NCI-H446 treated with DMSO at 0.1 percent for 48 hours (cell line): ENCODE measurements at regions not wholly inside any gene's neighbourhood (a gene's known extent, or its start where the extent isn't known, plus 50 kb on each side); places are given as distances from the start of the nearest gene placed in this dataset.
"Not testable (repeated sequence)": the region's sequence is repeated elsewhere in the genome, so short reads cannot be mapped to it uniquely, and the experiment has no call there.

ENCODE experiments used
- DNase-seq: peaks from one replicate; lab custom pipeline; 2025; lab: John Stamatoyannopoulos, UW

- not testable (repeated sequence) for DNase-seq
Measured at GRCh38 chr4:30148828-30149227, 571.3 kb upstream of the PCDH7 start.

DNA sequence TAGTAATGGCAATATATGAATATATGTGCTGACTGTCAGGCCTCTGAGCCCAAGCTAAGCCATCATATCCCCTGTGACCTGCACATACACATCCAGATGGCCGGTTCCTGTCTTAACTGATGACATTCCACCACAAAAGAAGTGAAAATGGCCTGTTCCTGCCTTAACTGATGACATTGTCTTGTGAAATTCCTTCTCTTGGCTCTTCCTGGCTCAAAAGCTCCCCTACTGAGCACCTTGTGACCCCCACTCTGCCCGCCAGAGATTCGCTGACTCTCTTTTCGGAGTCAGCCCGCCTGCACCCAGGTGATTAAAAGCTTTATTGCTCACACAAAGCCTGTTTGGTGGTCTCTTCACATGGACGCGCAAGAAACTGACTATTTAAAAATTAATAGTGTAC lies 570.6 kb upstream of the PCDH7 start:
- not testable (repeated sequence) for DNase-seq

DNA sequence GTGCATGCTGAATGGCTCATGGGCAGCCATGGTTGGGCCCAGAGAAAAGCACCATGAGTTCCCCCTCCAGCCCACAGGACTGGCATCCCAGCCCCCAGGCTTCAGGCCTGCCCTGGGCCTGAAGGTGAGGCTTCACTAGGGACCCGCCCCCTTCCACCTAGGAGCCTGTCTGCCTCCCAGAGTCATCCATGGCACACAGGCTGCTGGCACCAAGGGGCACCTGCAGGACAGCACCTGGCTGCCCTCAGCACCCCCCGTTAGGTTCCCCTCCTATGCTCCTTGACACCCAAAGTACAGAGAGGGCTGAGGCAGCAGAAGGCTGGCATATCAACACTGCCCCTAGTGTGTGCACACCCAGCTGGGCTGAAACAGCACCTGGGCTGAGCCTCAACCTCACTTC lies 566.7 kb upstream of the PCDH7 start:
- DNase-seq = no peak

DNA sequence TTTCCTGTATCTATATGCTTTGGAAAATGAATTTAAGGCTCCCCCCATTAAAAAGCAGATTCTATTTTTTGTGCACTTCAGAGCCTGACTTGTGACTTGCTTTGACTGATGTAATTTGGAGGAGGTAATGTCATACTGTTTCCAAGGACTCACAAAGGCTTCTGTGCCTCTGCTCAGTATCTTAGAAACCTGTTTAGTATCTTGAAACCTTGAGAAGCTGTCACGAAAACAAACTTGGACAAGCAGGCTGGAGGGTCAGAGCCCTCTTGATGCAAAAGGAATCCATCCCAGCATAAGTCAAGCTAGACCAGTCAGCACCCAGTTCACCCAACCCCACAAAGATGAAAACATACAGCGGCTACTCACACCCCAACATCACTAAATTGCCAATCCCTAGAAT lies 560.0 kb upstream of the PCDH7 start:
- DNase-seq = no peak

- DNase-seq = no peak
Measured at GRCh38 chr4:30172416-30172815, 547.8 kb upstream of the PCDH7 start.

DNA sequence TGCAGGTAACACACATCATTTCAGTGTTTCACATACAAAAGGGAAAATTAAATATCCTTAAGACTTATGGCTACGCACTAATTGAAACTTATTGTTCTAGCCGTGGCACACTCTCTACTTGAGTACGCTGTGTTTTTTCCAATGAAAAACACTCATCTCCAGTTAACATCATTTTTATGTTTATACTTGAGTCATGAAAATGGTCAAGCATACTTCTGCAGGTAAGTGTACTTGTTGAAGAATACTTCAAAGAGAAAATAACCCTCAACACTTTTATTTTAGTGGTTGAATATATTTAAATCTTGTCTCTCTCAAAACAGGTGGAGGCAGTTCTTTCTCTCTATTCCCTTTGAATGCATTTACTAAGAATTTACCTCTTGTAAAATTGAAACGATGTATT lies 538.7 kb upstream of the PCDH7 start:
- no peak for DNase-seq

DNA sequence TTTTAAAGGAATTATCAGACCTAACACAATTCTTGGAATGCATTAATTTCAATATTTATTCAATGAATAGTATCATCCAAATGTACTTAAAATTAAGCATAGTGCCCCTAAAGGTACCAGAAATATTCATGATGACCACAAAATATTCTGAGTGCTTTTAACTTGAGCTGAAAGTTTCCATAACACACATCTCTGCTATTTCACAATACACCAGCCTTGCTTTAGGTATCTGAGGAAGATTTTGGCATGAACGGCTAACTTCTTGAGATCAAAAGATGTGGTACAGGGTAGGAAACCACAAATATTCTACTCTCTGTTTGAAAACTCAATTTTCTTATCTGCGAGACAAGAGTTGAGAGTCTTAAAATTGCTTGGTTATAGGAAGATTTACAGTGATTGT lies 538.3 kb upstream of the PCDH7 start:
- DNase-seq = no peak

GRCh38 chr4:30182786-30183185 lies 537.4 kb upstream of the PCDH7 start:
- DNase-seq = no peak

DNA sequence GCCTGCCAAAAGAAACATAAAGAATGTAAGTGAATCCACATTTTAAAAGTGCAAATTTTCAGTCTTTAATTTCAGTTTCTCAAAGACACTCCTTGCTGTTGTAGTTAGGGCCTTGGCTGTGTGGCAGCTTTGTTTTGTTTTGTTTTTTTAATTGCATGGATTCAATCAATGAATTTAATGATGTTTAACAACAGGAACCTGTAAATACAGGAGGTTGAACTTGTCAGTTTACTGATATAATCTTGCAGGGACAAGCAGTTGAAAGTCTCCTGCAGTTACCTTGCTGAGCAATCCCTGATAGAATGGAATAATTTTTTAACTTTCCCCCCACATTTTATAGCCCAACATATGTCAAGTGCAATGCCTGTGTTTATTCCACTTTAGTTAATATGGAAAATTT lies 528.3 kb upstream of the PCDH7 start:
- DNase-seq = peak; percentile 24

DNA sequence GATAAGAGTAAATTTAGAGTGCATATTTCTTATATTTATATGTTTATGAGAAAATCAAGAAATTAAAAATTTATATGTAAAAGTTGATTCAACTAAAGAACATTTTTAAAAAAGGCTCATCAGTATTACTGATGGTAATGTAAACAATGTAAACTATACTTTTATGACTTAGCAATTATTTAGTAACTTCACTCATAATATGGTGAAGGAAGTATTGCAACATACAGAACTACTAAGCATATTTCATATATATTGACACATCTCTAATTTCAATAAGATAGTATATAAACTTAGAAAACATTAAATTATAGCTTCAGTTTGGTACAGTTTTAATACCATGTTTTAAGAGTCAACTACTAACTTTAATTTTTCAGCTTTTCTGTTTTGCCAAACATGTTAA lies 512.8 kb upstream of the PCDH7 start:
- DNase-seq = no peak

DNA sequence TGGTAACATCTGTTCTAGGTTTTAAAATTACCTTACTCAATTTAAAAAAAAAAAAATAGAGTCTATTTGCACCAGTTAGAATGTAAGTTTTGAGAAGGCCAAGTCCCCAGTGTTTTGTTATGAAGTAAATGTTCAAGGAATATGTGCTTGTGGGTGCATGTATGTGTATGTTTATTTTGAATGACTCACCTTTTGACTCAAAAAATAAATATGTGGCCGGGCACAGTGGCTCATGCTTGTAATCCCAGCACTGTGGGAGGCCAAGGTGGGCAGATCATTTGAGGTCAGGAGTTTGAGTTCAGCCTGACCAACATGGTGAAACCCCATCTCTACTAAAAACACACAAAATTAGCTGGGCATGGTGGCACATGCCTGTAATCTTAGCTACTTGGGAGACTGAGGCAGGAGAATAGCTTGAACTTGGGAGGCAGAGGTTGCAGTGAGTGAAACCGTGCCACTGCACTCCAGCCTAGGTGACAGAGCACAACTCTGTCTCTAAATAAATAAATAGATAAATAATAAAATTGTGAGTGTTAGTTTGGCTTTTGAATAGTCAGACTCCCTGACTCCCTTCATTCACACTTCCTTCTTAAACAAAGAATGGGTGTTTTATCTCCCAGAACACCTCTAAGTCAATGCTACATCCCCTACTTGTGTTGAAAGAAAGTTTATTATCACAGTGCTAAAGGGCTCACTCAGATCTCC lies 511.3 kb upstream of the PCDH7 start:
- DNase-seq = no peak

- DNase-seq = not testable (repeated sequence)
Measured at GRCh38 chr4:30215973-30216372, 504.2 kb upstream of the PCDH7 start.

DNA sequence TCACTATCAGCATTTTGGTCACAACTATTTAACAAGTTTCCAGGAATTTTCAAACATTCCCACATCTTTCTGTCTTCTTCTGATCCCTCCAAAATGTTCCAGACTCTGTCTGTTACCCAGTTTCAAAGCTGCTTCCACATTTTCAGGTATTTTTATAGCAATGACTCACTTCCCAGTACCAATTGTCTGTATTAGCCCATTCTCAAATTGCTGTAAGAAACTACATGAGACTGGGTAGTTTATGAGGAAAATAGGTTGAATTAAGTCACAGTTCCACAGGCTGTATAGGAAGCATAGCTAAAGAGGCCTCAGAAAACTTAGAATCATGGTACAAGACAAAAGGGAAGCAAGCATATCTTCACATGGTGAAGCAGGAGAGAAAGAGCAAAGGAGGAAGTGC lies 475.0 kb upstream of the PCDH7 start:
- DNase-seq = no peak

DNA sequence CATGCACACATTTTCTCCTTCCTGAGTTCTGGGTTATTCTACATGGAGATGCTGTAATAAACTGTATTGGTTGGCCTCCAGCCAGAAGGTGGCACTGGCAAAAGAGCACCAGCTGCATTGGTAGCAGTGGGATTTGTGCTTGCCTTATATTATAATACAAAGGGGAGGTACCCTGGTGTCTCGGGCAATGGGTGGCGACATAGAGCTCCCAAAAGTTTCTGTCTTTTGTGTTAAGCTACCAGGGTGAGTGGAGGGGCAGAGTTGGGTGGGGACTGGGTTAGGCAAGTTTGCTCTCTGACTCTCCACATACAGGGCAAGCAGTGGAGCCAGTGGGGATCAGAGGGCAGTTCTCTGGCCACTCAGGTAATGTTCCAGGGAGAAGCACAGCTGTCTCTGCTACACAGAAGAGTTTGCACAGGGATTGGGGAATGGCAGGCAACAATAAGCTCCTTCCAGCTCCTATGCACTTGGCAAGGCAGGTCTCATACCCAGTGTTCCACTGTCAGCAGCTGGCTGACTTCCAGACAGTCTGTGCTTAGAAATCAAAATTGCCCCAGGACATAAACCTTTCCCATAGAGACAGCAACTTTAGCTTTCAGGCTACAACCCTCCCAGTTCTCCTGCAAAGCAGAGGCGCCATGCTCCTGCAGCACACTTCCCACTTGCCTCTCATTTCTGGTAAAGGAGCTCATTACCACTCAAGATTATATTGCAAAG lies 463.9 kb upstream of the PCDH7 start:
- DNase-seq = peak; percentile 63

DNA sequence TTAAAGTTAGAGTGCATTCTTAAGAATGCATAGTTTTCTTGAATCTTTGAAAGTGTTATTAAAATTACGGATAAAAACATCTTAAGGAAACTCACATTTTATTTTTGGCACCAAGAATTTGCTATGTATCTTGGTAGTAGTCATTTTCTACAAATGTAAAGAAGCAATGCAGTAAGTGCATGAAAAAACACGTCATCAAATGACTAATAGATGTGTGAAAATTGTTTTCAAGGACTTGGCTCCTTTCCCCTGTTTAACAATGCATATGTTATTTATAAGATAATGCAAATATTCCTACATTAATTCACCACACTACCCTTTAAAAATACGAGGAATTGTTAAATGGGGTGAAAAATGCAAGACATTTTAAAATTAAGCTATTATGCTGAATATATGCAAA lies 461.2 kb upstream of the PCDH7 start:
- no peak for DNase-seq

DNA sequence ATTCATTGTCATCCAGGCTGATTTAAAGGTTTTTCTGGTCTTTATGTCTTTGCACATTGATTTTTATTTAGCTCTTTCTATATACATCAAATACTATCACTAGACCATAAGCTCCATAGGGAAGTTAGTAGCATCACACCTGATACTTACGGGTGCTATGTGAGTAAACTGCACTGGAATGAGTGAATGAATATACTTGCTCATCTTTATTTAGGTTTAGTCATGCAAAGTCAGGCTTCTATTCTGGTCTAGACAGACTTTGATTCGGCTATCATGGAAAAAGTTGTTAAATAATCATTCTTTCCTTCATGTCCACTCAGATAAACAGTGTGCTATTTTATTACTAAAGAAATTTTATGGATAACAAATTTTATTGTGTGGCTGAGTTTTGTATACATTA lies 457.8 kb upstream of the PCDH7 start:
- DNase-seq = no peak

DNA sequence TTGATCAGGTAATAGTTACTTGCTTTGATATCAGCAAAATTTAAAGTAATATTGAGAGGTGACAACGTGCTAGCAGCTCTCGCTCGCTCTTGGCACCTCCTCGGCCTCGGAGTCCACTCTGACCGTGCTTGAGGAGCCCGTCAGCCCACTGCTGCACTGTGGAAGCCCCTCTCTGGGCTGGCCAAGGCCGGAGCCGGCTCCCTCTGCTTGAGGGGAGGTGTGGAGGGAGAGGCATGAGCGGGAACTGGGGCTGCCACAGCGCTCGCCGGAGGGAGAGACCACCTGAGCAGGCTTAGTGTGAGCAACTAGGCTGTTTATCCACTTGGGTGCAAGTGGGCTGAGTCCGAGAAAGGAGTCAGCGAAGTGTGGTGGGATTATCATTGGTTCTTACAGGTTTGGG lies 455.7 kb upstream of the PCDH7 start:
- no peak for DNase-seq

DNA sequence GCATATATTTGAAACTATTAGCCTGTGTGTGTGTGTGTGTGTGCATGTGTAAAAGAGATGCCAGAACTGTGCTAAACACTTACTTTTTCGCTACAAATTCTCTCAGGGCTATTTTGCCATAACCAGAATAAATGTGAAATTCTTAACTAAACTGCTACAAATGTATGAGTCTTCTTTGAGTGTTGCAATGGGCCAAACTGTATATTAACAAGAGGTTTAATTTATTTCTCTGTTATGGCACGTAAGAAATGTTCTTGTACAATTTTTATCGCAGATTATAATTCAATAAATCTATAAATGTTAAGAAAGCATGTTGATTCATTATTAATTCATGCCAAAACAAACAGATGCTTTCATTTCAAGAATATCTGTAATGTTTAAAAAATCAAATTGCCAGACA lies 454.5 kb upstream of the PCDH7 start:
- DNase-seq = no peak

DNA sequence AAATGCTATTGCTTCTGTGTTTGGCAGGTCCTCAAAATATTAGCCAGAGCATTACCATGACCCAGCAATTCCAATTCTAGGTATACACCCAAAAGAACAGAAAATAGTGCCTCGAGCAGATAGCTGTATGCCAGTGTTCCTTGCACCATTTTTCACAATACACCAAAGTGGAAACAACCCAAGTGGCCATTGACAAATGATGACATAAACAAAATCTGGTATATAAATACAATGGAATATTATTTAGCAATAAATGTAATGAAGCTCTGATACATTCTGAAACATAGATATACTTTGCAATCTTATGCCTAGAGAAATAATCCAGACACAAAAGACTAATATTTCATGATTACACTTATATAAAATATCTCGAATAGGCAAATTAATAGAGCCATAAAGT lies 451.8 kb upstream of the PCDH7 start:
- DNase-seq = no peak

- no peak for DNase-seq
Measured at GRCh38 chr4:30269850-30270249, 450.3 kb upstream of the PCDH7 start.

GRCh38 chr4:30281986-30282385 lies 438.2 kb upstream of the PCDH7 start:
- no peak for DNase-seq

DNA sequence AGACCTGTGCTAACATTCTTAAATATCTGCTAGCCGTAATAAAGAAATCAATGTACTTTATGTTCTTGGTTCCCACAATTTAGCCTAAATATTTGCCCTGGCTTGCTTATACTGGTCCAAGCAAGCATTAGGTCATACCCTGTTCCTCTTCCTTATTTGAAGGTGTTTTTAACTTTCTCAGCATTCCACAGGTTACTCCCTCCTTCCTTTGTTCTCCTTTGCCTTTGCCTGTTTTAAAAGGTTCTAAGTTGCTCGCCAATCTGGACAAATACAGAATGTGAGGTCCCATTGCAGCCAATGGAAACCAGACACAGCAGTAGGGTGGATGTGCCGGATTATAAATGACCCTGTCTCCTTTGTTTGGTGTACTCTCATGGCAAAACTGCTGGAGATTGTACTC lies 436.8 kb upstream of the PCDH7 start:
- no peak for DNase-seq

GRCh38 chr4:30294295-30294694 lies 425.9 kb upstream of the PCDH7 start:
- no peak for DNase-seq

DNA sequence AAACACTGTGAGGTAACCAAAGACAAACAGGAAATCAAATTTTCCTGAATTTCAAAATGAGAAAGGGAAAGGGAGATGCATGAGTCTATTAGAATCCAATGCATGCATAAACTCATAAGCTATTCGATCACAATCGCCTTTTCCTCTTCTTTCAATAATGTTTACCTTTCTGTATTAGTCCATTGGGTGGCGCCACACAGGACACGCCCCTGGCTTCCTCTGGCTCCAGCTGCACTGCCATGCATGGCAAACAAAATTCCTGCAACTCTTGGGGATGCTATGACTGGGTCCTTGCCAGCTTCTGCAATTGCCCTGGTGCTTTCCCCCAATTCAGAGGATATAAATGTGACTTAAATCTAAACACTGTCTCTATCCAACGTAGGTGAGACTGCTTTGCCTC lies 424.5 kb upstream of the PCDH7 start:
- DNase-seq = no peak
